HepG2 (cell line): ENCODE measurements at regions not wholly inside any gene's neighbourhood (a gene's known extent, or its start where the extent isn't known, plus 50 kb on each side); places are given as distances from the start of the nearest gene placed in this dataset.

ENCODE experiments used
- ATAC-seq: fragments of 200-7000 bp; cut with Tn5 transposase; 3 replicates; pipeline ENCODE4 v1.9.1; 2020; ENCODE audit warnings: mild to moderate bottlenecking, moderate library complexity
- BruUV-seq: library from RNA; stranded (reverse); fragments of 400-500 nt; replicated peaks from 2 replicates; lab custom pipeline; 2021; lab: Mats Ljungman, UMichigan
- CTCF ChIA-PET: fragments of 300-600 bp; formaldehyde crosslinking; extraction: SDS; loops from one replicate; lab custom pipeline; 2021; ENCODE audit warnings: low total read pairs, inconsistent platforms, low intra/inter-chr PET ratio; lab: Yijun Ruan, JAX
- POLR2A ChIA-PET: fragments of 350-600 bp; sonication (Branson Sonifier 250); formaldehyde crosslinking; loops from one replicate; lab custom pipeline; 2020; ENCODE audit warnings: antibody characterized with exemption, inconsistent platforms; lab: Yijun Ruan, JAX
- DNase-seq: peaks from one replicate; pipeline ENCODE4 v3.0.0-alpha.2; 2015; ENCODE audit warnings: low spot score
- FAIRE-seq: peaks from 3 replicates; lab custom pipeline; 2011; peaks lifted over from hg19 to GRCh38; lab: Jason Lieb, UNC
- H2AFZ ChIP-seq: one replicate; pipeline ENCODE4 v1.6.1; 2011; ENCODE audit warnings: low read length, inconsistent platforms
- H3K27ac ChIP-seq: fragments of 300-600 bp; 3 replicates; pipeline ENCODE4 v1.8.0; 2011; ENCODE audit warnings: mixed run types, mild to moderate bottlenecking, mixed read lengths, low read length, inconsistent platforms; ENCODE audit not compliant: insufficient read depth; ENCODE audit errors: extremely low read length
- H3K27me3 ChIP-seq, 2 experiments: fragments of 200-600 bp in 1 of 2; 2 replicates in 1 of 2; 3 replicates in 1 of 2; pipeline versions ENCODE4 v1.6.0 to v1.8.0; 2011; ENCODE audit warnings: low read length in 2 of 2, mild to moderate bottlenecking in 2 of 2, moderate library complexity in 2 of 2, inconsistent platforms in 1 of 2; ENCODE audit not compliant: insufficient read depth in 2 of 2, control insufficient read depth in 1 of 2
- H3K36me3 ChIP-seq, 2 experiments: fragments of 200-600 bp in 1 of 2; replicated peaks in 1 of 2; 2 replicates in 1 of 2; 3 replicates in 1 of 2; pipeline versions ENCODE4 v1.5.1 to v1.8.0; 2011; ENCODE audit warnings: low read length in 2 of 2, inconsistent platforms in 1 of 2; ENCODE audit not compliant: insufficient read depth in 2 of 2, control insufficient read depth in 1 of 2
- H3K4me1 ChIP-seq: 2 replicates; pipeline ENCODE4 v1.5.1; 2012; ENCODE audit warnings: low read length, inconsistent platforms; ENCODE audit not compliant: insufficient read depth
- H3K4me2 ChIP-seq: 2 replicates; pipeline ENCODE4 v1.6.0; 2011; ENCODE audit warnings: low read depth, low read length, inconsistent platforms
- H3K4me3 ChIP-seq, 3 experiments: fragments of 200-600 bp in 1 of 3; sonication (generic), shearing (Covaris generic) in 1 of 3; replicated peaks in 1 of 3; 2 replicates each; pipeline ENCODE4 v1.5.1; 2011 to 2016; ENCODE audit warnings: low read length in 3 of 3, inconsistent platforms in 2 of 3, low read depth in 2 of 3, mild to moderate bottlenecking in 2 of 3, control low read depth in 1 of 3, mixed read lengths in 1 of 3; ENCODE audit not compliant: insufficient read depth in 1 of 3
- H3K79me2 ChIP-seq: one replicate; pipeline ENCODE4 v1.6.1; 2011; ENCODE audit warnings: low read length, inconsistent platforms; ENCODE audit not compliant: insufficient read depth
- H3K9ac ChIP-seq: 2 replicates; pipeline ENCODE4 v1.6.0; 2011; ENCODE audit warnings: mild to moderate bottlenecking, low read depth, low read length, inconsistent platforms; ENCODE audit not compliant: insufficient read depth
- H3K9me3 ChIP-seq: 2 replicates; pipeline ENCODE4 v1.5.1; 2012; ENCODE audit warnings: mild to moderate bottlenecking, low read length
- H4K20me1 ChIP-seq: 2 replicates; pipeline ENCODE4 v1.6.0; 2011; ENCODE audit warnings: inconsistent platforms, mild to moderate bottlenecking, low read length, moderate library complexity; ENCODE audit not compliant: insufficient read depth
- FOXA3 ChIP-seq: IDR thresholded peaks from 2 replicates; pipeline ENCODE4 v1.6.1; 2016; ENCODE audit warnings: missing genetic modification reagents, missing compliant biosample characterization
- ZNF430 ChIP-seq: sonication (generic); formaldehyde crosslinking; IDR thresholded peaks from 2 replicates; pipeline ENCODE4 v1.9.0; 2021; ENCODE audit warnings: mild to moderate bottlenecking, missing genetic modification reagents
- ZNF629 ChIP-seq: sonication (generic); formaldehyde crosslinking; conservative IDR thresholded peaks from 2 replicates; pipeline ENCODE4 v1.5.0; 2020; ENCODE audit warnings: missing genetic modification reagents
- WGBS: methylation state at CpG from one replicate; pipeline ENCODE4 v1.1.6; 2017; ENCODE audit warnings: low lambda C conversion rate; 5-methylcytosine and 5-hydroxymethylcytosine counted together
- in situ Hi-C: cut with HindIII; loops from 2 replicates; pipeline ENCODE4 v1.10.0; 2017; ENCODE audit warnings: low pct_unique_long_range_greater_than_20kb; ENCODE audit not compliant: extremely low pct_ligation_motif_present
- intact Hi-C: fragments of 100-400 bp; cut with micrococcal nuclease; formaldehyde crosslinking; loops from one replicate; pipeline ENCODE4 v1.10.0; 2022; ENCODE audit not compliant: unreplicated experiment
- TF ChIP-seq, protein P1 (sequence below): fragments of 450-650 bp; IDR thresholded peaks from 2 replicates; pipeline ENCODE4 v1.6.1; 2016
- TF ChIP-seq, protein P2 (sequence below): IDR thresholded peaks from 2 replicates; pipeline ENCODE4 v1.6.1; 2016; ENCODE audit warnings: low read depth

DNA sequence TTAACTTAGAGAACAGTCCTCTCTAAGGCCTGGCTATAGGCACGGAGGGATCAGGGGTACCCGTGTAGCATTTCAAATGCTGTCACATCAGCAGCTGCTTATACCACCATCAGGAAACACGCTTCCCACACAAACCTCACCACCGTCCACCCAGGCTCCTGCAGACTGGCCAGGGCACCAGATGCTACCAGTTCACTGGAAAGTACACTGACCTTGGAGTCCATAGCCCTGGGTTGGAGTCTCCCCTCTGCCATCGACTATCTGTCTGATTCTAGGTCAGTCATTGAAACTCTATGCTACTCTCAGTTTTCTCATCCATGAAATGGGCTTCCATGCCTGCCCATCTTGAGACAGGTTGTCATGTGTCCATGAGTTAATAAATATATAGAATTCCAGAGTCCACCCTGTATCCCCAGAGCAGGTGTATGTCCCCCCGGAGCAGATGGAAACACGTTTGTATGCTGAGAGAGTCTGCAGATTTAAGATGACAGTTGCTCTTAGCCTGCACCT, 156.0 kb upstream of the SMAD3 start:
- Histone ChIP-seq H4K20me1 (no peaks in the 10 kb centered on the region), H2AFZ (no peak overlapping the region), H3K9ac (no peak overlapping the region), H3K79me2 (no peaks in the 10 kb centered on the region), H3K27me3 (peaks cover 3 to 22% of the 10 kb centered on the region in 2 experiments; a peak in 3 of 5 replicates), H3K9me3 (peaks cover 4% of the 10 kb centered on the region; the same call in 1 of the 2 replicates), H3K4me1 (peaks cover 16% of the 10 kb centered on the region), H3K36me3 (no peaks in the 10 kb centered on the region), H3K4me3 (no peak overlapping the region), H3K4me2 (no peak overlapping the region), H3K27ac (no peak overlapping the region)
- DNase-seq (no peak), FAIRE-seq (no peak), ATAC-seq (no peak)
- in situ Hi-C loops, result no loop called here
- intact Hi-C loops, result no loop called here
- no TSS peak for BruUV-seq
- 61% methylated on average over 7 of the region's 7 CpGs for WGBS
- TF ChIP-seq FOXA3 (CRISPR knock-in tag) (no peak), ZNF430 (no peak), ZNF629 (CRISPR knock-in tag) (peak; percentile 83)
- TF ChIP-seq, protein P1, sequence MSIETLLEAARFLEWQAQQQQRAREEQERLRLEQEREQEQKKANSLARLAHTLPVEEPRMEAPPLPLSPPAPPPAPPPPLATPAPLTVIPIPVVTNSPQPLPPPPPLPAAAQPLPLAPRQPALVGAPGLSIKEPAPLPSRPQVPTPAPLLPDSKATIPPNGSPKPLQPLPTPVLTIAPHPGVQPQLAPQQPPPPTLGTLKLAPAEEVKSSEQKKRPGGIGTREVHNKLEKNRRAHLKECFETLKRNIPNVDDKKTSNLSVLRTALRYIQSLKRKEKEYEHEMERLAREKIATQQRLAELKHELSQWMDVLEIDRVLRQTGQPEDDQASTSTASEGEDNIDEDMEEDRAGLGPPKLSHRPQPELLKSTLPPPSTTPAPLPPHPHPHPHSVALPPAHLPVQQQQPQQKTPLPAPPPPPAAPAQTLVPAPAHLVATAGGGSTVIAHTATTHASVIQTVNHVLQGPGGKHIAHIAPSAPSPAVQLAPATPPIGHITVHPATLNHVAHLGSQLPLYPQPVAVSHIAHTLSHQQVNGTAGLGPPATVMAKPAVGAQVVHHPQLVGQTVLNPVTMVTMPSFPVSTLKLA, result peak; percentile 24; the same call in 1 of the 2 replicates
- TF ChIP-seq, protein P2, sequence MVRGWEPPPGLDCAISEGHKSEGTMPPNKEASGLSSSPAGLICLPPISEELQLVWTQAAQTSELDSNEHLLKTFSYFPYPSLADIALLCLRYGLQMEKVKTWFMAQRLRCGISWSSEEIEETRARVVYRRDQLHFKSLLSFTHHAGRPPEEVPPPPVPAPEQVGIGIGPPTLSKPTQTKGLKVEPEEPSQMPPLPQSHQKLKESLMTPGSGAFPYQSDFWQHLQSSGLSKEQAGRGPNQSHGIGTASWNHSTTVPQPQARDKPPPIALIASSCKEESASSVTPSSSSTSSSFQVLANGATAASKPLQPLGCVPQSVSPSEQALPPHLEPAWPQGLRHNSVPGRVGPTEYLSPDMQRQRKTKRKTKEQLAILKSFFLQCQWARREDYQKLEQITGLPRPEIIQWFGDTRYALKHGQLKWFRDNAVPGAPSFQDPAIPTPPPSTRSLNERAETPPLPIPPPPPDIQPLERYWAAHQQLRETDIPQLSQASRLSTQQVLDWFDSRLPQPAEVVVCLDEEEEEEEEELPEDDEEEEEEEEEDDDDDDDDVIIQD (CRISPR knock-in tag), result no peak
- POLR2A ChIA-PET, result no interaction called here
- CTCF ChIA-PET, result no interaction called here
